ENCODE measurements at regions not wholly inside any gene's neighbourhood (a gene's known extent, or its start where the extent isn't known, plus 50 kb on each side); places are given as distances from the start of the nearest gene placed in this dataset.

DNA sequence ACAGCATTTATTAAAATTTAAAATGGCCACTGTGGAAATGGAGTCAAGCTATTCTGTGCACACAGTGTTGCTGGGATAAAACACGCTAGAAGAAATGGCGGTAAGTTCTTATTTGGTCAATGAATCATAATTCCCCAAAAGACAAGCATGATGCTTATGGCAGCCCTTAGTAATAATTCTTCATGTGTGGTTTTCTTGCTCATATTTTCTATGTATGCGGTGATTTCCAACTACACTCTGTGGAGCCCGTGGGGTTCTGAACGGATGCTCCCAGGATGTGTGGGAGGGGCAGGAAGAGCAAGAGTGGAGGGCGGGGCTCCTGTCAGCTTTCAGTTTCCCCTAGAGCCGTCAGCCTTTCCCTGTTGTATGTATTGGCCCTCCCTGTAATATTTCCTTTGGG is 91.7 kb upstream of the RMDN2 start:
- no peak for DNase-seq (ENCODE audit: extremely low read depth, low read depth, low spot score)

DNA sequence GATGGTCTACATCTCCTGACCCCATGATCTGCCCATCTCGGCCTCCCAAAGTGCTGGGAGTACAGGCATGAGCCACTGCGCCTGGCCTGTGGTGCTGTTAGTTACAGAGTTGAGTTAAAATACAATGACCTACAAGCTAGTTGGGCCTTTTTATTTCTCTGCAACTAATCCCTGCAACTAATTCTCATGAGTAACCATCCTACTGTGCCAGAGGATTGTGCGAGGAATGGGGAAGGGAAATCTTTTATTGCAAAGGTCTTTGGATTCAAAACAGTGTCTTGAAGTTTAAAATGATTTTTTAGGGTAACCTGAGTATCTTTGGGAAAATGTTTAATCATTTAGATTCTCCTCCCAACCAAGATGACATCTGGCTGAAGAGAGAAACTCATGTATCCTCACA is 88.8 kb upstream of the RMDN2 start:
- DNase-seq (ENCODE audit: extremely low read depth, low read depth, low spot score) = no peak

- DNase-seq (ENCODE audit: extremely low read depth, low read depth, low spot score) = no peak
Measured at GRCh38 chr2:37836711-37837110, 88.4 kb upstream of the RMDN2 start.

DNA sequence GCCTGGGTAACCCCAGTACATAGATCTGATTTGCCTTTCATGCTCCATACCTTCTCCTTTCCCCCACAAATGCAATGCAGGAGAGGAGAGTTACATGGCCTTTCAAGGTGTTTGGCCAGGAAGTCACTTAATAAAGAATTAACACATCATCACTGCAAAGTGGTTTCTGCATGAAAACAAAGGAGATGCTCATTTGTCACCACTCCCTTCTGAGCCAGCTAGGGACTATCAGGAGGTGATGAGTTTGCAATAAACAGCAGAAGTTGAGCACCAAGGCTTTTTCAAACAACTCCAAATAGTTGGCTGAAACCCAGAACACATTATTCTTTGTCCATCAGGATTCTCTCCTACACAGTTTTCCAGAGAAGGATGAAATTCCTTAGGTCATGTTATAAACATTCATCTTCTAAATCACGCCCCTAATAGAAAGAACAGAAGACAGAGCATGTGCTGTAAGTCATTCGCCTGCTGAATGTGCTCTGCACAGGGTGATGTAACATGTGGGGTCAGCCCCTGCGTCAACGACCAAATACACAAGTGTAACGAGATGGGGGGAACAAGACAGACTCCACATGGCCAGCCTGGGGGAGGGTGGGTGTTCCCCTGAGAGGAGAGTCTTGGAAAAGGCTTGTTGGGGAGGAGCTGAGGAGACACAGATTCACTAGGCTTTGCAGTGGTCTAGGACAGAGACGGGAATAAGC is 87.3 kb upstream of the RMDN2 start:
- DNase-seq (ENCODE audit: extremely low read depth, low read depth, low spot score) = no peak

GRCh38 chr2:37838541-37839167 is 86.4 kb upstream of the RMDN2 start:
- no peak for DNase-seq (ENCODE audit: extremely low read depth, low read depth, low spot score)

DNA sequence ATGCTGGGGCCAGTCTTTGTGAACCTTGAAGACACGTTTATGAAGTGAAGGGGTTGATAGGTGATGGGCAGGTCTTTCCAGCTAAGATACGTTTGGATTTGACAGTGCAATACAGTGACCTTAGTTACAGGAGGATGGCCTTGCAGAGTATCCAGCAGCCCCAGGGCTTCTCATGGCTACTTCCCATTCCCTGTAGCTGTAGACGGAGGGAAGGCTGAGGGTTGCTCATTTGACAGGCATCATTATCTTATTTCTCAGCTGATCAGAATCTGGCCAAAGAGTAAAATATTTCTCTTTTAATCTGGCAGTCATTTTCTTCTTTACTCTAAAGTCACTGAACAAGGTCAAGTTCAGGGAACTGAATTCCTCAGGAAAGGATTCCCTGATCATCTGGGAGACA is 85.1 kb upstream of the RMDN2 start:
- DNase-seq (ENCODE audit: extremely low read depth, low read depth, low spot score) = no peak

DNA sequence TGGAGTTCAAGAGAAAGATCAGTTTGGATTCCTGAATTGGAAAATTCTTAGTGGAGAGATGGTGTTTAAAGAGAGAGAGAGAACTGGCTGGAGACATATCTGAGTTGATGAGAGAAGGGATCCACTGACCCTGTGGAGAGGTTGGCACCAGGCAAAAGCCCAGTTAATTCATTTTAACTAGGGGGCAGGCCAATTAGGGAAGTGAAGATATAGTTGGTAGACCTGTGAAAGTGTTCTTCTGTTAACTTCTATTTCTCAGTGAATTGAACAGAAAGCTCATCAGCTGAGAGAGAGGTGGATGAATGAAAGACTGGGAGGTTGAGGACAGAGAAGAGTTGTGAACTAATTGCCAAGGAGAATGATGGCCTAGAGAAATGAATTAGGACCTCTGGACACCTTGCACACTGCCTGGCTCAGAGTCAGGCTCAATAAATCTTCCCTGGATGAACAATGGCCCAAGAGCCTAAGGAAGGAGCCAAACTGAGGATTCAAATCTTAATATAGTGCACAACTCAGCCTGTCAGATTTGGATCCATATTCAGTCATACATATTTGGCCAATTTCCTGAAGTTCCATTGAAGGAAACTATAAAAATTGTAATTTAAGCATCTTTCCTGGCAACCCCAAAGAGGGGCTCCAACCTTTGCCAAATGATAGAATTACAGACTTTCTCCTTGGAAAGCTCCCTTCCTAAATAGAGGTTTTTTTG is 82.2 kb upstream of the RMDN2 start:
- DNase-seq (ENCODE audit: extremely low read depth, low read depth, low spot score) = no peak

DNA sequence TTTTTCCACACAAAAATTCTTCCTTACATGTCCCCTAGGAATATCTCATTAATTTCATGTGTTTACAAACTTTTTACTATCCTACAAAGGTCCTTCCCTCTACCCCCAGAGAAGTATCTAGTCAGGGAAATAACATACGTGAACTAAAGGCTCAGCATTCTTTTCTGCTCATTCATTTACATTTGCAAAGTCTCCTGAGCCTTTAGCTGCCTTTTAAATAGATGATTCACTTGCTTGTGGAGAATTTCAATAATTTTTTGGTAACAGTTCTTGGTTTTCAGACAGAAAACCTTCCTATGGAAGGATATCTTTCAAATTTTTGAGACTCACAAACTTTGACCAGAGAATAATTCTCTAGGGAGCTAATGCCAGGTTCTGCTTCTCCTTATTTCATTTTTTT is 81.5 kb upstream of the RMDN2 start:
- no peak for DNase-seq (ENCODE audit: extremely low read depth, low read depth, low spot score)

- DNase-seq (ENCODE audit: extremely low read depth, low read depth, low spot score) = no peak
Measured at GRCh38 chr2:37846207-37846606, 78.9 kb upstream of the RMDN2 start.

GRCh38 chr2:37847792-37848191 is 77.3 kb upstream of the RMDN2 start:
- DNase-seq (ENCODE audit: extremely low read depth, low read depth, low spot score) = no peak

GRCh38 chr2:37848451-37848850 is 76.6 kb upstream of the RMDN2 start:
- DNase-seq (ENCODE audit: extremely low read depth, low read depth, low spot score) = no peak

DNA sequence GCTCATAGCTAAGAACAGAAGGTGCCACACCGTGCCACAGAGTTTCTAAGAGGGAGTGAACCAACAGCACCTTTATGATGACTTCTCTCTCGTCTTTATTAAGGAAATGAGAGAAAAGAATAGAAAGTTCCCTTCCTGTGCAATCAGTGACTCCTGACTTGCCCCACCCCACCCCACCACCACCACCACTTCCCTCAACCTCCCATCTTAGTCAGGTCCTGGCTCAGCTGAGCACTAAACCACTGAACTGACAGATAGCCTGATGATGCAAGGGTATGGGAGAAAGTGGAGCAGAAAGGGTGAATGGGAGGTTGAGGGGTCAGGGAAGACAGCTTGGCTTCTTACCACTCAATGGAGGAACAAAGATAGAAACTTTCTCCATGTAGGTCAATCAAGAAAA is 75.2 kb upstream of the RMDN2 start:
- no peak for DNase-seq (ENCODE audit: extremely low read depth, low read depth, low spot score)

- DNase-seq (ENCODE audit: extremely low read depth, low read depth, low spot score) = no peak
Measured at GRCh38 chr2:37851428-37851827, 73.7 kb upstream of the RMDN2 start.

- no peak for DNase-seq (ENCODE audit: extremely low read depth, low read depth, low spot score)
Measured at GRCh38 chr2:37851828-37852584, 73.1 kb upstream of the RMDN2 start.

GRCh38 chr2:37852585-37853014 is 72.5 kb upstream of the RMDN2 start:
- DNase-seq (ENCODE audit: extremely low read depth, low read depth, low spot score) = no peak

GRCh38 chr2:37854676-37855282 is 70.3 kb upstream of the RMDN2 start:
- DNase-seq (ENCODE audit: extremely low read depth, low read depth, low spot score) = no peak

DNA sequence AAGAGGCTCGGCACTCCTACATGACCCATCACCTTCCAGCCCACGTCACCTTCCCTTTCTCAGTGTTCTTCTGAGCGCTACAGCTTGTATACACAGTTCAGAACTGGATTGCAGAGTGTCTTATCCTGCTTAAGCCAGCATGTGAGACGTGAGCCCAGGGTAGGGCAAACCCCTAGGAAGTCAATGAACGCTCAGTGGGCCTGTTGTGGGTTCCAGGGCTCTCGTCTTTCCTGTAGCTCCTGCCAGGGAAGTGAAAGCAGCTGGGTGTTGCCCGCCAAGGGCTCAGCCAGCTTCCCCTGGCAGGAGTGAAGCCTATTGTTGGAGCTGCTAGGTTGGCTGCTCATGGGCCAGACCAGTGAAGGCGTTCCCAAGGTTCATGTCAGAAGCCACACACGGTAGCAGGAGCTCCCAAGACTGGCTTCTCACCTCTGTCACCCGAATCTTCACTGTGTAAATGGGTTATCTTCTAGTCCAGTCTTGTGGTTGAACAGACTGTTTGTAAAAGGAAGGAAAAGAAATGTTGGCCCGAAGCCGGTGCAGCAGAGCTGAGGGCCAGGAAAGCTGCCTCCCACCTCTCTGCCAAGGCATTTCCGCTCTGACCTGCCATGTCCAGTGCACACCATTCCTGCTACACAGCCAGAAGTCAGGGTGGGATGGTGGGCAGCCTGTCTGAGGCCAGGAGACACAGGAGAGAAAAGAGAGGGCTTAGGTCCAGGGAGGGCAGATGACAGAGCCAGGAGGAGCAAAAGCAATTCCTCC is 69.6 kb upstream of the RMDN2 start:
- no peak for DNase-seq (ENCODE audit: extremely low read depth, low read depth, low spot score)

DNA sequence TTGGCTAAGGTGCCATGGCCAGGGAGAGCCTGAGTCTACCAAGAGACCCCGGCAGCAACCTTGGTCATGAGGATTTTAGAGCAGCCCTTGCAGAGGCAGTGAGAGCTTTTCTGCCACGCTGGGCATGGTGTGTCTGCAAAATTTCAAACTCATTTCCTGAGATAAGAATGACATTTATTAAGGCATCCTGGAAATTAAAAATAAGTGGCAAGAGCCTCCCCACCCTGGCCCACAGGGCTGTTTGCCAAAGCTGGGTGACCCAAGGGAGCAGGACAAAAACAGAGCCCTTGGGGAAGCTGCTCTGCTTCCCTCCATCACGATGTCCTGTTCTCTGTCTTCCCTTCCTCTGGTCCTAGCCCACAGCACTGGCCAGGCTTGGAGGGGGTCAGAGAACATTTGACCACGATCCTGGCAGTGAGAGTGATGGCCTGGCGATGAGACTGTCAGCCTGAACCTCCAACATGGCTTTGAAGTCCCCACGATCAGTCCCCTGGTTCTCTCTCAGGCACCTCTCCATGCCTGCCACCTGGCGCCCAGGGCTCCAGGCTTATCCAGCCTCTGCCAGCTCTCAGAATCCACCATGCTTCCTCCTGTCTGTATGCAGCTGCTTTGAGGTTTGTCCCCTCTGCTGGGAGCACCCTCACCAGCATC is 68.9 kb upstream of the RMDN2 start:
- DNase-seq (ENCODE audit: extremely low read depth, low read depth, low spot score) = no peak

- no peak for DNase-seq (ENCODE audit: extremely low read depth, low read depth, low spot score)
Measured at GRCh38 chr2:37857575-37858399, 67.3 kb upstream of the RMDN2 start.
